Liver (tissue), 7 donors: ENCODE measurements at regions not wholly inside any gene's neighbourhood (a gene's known extent, or its start where the extent isn't known, plus 50 kb on each side); places are given as distances from the start of the nearest gene placed in this dataset.

ENCODE experiments used
- DNase-seq: peaks from one replicate; pipeline ENCODE4 v3.0.0-alpha.2; 2017; ENCODE audit warnings: low spot score
- H3K27ac ChIP-seq, 2 donors: one replicate each; pipeline ENCODE4 v1.7.0; 2013; ENCODE audit warnings: inconsistent platforms in 2 of 2, low read length in 2 of 2, control low read depth in 1 of 2, low read depth in 1 of 2, mild to moderate bottlenecking in 1 of 2
- H3K27me3 ChIP-seq, 4 donors: one replicate each; pipeline versions ENCODE4 v1.6.1 to v1.7.0; 2013; ENCODE audit warnings: low read length in 3 of 4, inconsistent platforms in 1 of 4, mild to moderate bottlenecking in 1 of 4, moderate library complexity in 1 of 4; ENCODE audit not compliant: control insufficient read depth in 4 of 4, insufficient read depth in 4 of 4
- H3K36me3 ChIP-seq, 4 donors: one replicate each; pipeline versions ENCODE4 v1.6.1 to v1.7.0; 2013; ENCODE audit warnings: low read length in 3 of 4, mild to moderate bottlenecking in 3 of 4, low read depth in 1 of 4, moderate library complexity in 1 of 4; ENCODE audit not compliant: control insufficient read depth in 4 of 4, insufficient read depth in 3 of 4
- H3K4me1 ChIP-seq, 4 donors: one replicate each; pipeline versions ENCODE4 v1.6.1 to v1.7.0; 2013; ENCODE audit warnings: low read length in 3 of 4, mild to moderate bottlenecking in 3 of 4, moderate library complexity in 1 of 4; ENCODE audit not compliant: control insufficient read depth in 4 of 4, insufficient read depth in 4 of 4
- H3K4me3 ChIP-seq, 3 donors: one replicate each; pipeline versions ENCODE4 v1.6.1 to v1.7.0; 2013; ENCODE audit warnings: low read length in 3 of 3, control low read depth in 1 of 3, low read depth in 1 of 3, mild to moderate bottlenecking in 1 of 3
- H3K9ac ChIP-seq, 2 donors: one replicate each; pipeline ENCODE4 v1.7.0; 2013; ENCODE audit warnings: low read length in 2 of 2, mild to moderate bottlenecking in 2 of 2, moderate library complexity in 2 of 2, control low read depth in 1 of 2, low read depth in 1 of 2
- H3K9me3 ChIP-seq, 4 donors: one replicate each; pipeline versions ENCODE4 v1.6.1 to v1.7.0; 2013; ENCODE audit warnings: low read length in 3 of 4; ENCODE audit not compliant: control insufficient read depth in 4 of 4
- EGR1 ChIP-seq, 2 donors: IDR thresholded peaks; 2 replicates each; pipeline ENCODE4 v1.6.1; 2016 to 2018; ENCODE audit warnings: antibody characterized with exemption in 2 of 2, low read depth in 2 of 2
- FOXA1 ChIP-seq: IDR thresholded peaks from 2 replicates; pipeline ENCODE4 v1.6.1; 2016; ENCODE audit warnings: antibody characterized with exemption
- FOXA2 ChIP-seq: IDR thresholded peaks from 2 replicates; pipeline ENCODE4 v1.6.1; 2016; ENCODE audit warnings: antibody characterized with exemption
- GABPA ChIP-seq, 2 donors: IDR thresholded peaks in 1 of 2; conservative IDR thresholded peaks in 1 of 2; 2 replicates each; pipeline ENCODE4 v1.6.1; 2016; ENCODE audit warnings: antibody characterized with exemption in 2 of 2, mild to moderate bottlenecking in 1 of 2, moderate library complexity in 1 of 2
- HNF4A ChIP-seq, 2 donors: conservative IDR thresholded peaks; 2 replicates each; pipeline ENCODE4 v1.6.1; 2016; ENCODE audit warnings: antibody characterized with exemption in 2 of 2, mild to moderate bottlenecking in 2 of 2
- HNF4G ChIP-seq: IDR thresholded peaks from 2 replicates; pipeline ENCODE4 v1.6.1; 2016; ENCODE audit warnings: antibody characterized with exemption
- JUND ChIP-seq, 2 donors: IDR thresholded peaks; 2 replicates each; pipeline ENCODE4 v1.6.1; 2016; ENCODE audit warnings: antibody characterized with exemption in 2 of 2
- NR2F2 ChIP-seq: IDR thresholded peaks from 2 replicates; pipeline ENCODE4 v1.6.1; 2016; ENCODE audit warnings: antibody characterized with exemption
- RAD21 ChIP-seq, 2 donors: IDR thresholded peaks; 2 replicates each; pipeline ENCODE4 v1.6.1; 2016; ENCODE audit warnings: antibody characterized with exemption in 2 of 2, mild to moderate bottlenecking in 2 of 2
- RXRA ChIP-seq, 2 donors: IDR thresholded peaks; 2 replicates each; pipeline ENCODE4 v1.6.1; 2017 to 2018; ENCODE audit warnings: antibody characterized with exemption in 2 of 2, mild to moderate bottlenecking in 1 of 2
- SP1 ChIP-seq: IDR thresholded peaks from 2 replicates; pipeline ENCODE4 v1.6.1; 2018; ENCODE audit warnings: antibody characterized with exemption, mild to moderate bottlenecking
- TAF1 ChIP-seq: conservative IDR thresholded peaks from 2 replicates; pipeline ENCODE4 v1.6.1; 2016; ENCODE audit warnings: antibody characterized with exemption, mild to moderate bottlenecking
- YY1 ChIP-seq: IDR thresholded peaks from 2 replicates; pipeline ENCODE4 v1.6.1; 2016; ENCODE audit warnings: antibody characterized with exemption, mild to moderate bottlenecking
- WGBS: extraction: QIAGEN DNeasy Blood & Tissue Kit; methylation state at CpG from one replicate; pipeline ENCODE4 v1.1.7; 2013; 5-methylcytosine and 5-hydroxymethylcytosine counted together
- TF ChIP-seq, protein P1 (sequence below): IDR thresholded peaks from 2 replicates; pipeline ENCODE4 v1.6.1; 2016; ENCODE audit warnings: antibody characterized with exemption
- TF ChIP-seq, protein P2 (sequence below): IDR thresholded peaks from 2 replicates; pipeline ENCODE4 v1.6.1; 2016; ENCODE audit warnings: antibody characterized with exemption
- TF ChIP-seq, protein P3 (sequence below): IDR thresholded peaks from 2 replicates; pipeline ENCODE4 v1.6.1; 2016; ENCODE audit warnings: antibody characterized with exemption
- TF ChIP-seq, protein P4 (sequence below): IDR thresholded peaks from 2 replicates; pipeline ENCODE4 v1.6.1; 2016; ENCODE audit warnings: antibody characterized with exemption, mild to moderate bottlenecking
- donor health status: healthy.
- donor health status: healthy.
- donor health status: healthy.
- donor health status: healthy.

DNA sequence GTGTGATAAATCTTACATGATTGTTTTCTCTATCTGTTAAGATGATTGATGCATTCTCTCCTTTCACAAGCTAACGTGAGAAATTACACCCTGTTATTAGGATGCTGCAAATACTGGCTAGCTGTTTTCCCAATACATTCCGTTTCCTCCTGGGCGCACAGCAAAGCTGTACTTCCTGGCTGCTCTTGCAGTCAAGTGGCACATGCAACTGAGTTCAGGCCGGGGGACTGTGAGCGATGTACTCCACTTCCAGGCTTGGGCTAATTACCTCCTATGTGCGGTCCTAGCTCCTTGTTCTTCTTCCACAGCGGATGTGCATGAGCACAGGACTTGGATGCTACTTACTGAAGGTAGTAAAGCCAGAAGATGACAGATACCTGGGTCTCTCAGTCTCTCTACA lies 234.9 kb upstream of the SESN3 start:
- no peak for DNase-seq
- Histone ChIP-seq H3K27me3 (no peaks in the 10 kb centered on the region), H3K9me3 (no peaks in the 10 kb centered on the region), H3K4me1 (no peaks in the 10 kb centered on the region), H3K9ac (no peak overlapping the region), H3K4me3 (no peak overlapping the region), H3K27ac (no peak overlapping the region), H3K36me3 (no peaks in the 10 kb centered on the region)
- WGBS = 71% methylated on average over 7 of the region's 7 CpGs
- TF ChIP-seq HNF4G = no peak
- TF ChIP-seq, protein P1, sequence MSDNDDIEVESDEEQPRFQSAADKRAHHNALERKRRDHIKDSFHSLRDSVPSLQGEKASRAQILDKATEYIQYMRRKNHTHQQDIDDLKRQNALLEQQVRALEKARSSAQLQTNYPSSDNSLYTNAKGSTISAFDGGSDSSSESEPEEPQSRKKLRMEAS = no peak
- TF ChIP-seq, protein P2, sequence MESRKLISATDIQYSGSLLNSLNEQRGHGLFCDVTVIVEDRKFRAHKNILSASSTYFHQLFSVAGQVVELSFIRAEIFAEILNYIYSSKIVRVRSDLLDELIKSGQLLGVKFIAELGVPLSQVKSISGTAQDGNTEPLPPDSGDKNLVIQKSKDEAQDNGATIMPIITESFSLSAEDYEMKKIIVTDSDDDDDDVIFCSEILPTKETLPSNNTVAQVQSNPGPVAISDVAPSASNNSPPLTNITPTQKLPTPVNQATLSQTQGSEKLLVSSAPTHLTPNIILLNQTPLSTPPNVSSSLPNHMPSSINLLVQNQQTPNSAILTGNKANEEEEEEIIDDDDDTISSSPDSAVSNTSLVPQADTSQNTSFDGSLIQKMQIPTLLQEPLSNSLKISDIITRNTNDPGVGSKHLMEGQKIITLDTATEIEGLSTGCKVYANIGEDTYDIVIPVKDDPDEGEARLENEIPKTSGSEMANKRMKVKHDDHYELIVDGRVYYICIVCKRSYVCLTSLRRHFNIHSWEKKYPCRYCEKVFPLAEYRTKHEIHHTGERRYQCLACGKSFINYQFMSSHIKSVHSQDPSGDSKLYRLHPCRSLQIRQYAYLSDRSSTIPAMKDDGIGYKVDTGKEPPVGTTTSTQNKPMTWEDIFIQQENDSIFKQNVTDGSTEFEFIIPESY = no peak
- TF ChIP-seq, protein P3, sequence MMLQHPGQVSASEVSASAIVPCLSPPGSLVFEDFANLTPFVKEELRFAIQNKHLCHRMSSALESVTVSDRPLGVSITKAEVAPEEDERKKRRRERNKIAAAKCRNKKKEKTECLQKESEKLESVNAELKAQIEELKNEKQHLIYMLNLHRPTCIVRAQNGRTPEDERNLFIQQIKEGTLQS = no peak
- TF ChIP-seq TAF1 = no peak
- no peak for TF ChIP-seq FOXA2
- TF ChIP-seq, protein P4, sequence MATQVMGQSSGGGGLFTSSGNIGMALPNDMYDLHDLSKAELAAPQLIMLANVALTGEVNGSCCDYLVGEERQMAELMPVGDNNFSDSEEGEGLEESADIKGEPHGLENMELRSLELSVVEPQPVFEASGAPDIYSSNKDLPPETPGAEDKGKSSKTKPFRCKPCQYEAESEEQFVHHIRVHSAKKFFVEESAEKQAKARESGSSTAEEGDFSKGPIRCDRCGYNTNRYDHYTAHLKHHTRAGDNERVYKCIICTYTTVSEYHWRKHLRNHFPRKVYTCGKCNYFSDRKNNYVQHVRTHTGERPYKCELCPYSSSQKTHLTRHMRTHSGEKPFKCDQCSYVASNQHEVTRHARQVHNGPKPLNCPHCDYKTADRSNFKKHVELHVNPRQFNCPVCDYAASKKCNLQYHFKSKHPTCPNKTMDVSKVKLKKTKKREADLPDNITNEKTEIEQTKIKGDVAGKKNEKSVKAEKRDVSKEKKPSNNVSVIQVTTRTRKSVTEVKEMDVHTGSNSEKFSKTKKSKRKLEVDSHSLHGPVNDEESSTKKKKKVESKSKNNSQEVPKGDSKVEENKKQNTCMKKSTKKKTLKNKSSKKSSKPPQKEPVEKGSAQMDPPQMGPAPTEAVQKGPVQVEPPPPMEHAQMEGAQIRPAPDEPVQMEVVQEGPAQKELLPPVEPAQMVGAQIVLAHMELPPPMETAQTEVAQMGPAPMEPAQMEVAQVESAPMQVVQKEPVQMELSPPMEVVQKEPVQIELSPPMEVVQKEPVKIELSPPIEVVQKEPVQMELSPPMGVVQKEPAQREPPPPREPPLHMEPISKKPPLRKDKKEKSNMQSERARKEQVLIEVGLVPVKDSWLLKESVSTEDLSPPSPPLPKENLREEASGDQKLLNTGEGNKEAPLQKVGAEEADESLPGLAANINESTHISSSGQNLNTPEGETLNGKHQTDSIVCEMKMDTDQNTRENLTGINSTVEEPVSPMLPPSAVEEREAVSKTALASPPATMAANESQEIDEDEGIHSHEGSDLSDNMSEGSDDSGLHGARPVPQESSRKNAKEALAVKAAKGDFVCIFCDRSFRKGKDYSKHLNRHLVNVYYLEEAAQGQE = no peak
- TF ChIP-seq JUND (IDR thresholded peaks at IDR 0.05) = no peak
- TF ChIP-seq FOXA1 = no peak
- no peak for TF ChIP-seq EGR1 (IDR thresholded peaks at IDR 0.05; ENCODE audit: low read depth in 2 of 2)
- TF ChIP-seq SP1 = no peak
- TF ChIP-seq YY1 = no peak

DNA sequence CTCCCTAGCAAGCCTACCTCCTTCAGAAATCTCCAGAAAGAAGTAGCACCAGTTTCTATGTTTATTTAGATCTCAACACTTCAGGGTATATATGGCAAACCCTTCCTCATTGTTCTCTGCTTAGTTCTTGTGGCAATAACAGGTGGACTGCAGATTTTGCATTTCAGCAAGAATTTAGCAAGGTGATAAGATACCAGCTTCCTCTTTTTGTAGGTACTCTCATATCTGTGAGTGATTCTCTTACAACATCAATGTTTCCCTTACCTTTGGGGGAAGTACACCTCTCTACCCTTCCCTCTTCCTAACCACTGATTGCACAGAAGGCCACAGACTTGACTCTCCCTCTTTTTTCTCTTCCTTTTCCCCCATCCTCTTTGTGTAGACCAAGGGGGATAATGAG lies 230.9 kb upstream of the SESN3 start:
- H3K27ac ChIP-seq = no peak overlapping the region
- no peak overlapping the region for H3K9ac ChIP-seq
- H3K4me1 ChIP-seq = no peaks in the 10 kb centered on the region
- no peak overlapping the region for H3K4me3 ChIP-seq
- TF ChIP-seq RXRA (IDR thresholded peaks at IDR 0.05) = no peak
- TF ChIP-seq SP1 = no peak
- no peak for TF ChIP-seq NR2F2
- TF ChIP-seq, protein P3 = no peak
- TF ChIP-seq, protein P4 = no peak
- no peak for TF ChIP-seq FOXA1
- TF ChIP-seq, protein P2 = no peak
- no peak for TF ChIP-seq GABPA (IDR thresholded peaks at IDR 0.05 in 1 of 2, conservative IDR thresholded peaks at IDR 0.05 in 1 of 2)
- no peak for TF ChIP-seq RAD21 (IDR thresholded peaks at IDR 0.05)
- TF ChIP-seq YY1 = no peak
- TF ChIP-seq FOXA2 = no peak
- TF ChIP-seq HNF4A (conservative IDR thresholded peaks at IDR 0.05) = no peak
- TF ChIP-seq HNF4G = no peak
- no peak for DNase-seq
- peaks cover 0 to 3% (median 0%) of the 10 kb centered on the region in 4 donors for H3K9me3 ChIP-seq
- H3K36me3 ChIP-seq = no peaks in the 10 kb centered on the region
- no peaks in the 10 kb centered on the region for H3K27me3 ChIP-seq
